Activated CD8-positive, alpha-beta memory T cell treated with anti-CD3 and anti-CD28 coated beads for 48 hours (primary cell): ENCODE measurements at regions not wholly inside any gene's neighbourhood (a gene's known extent, or its start where the extent isn't known, plus 50 kb on each side); places are given as distances from the start of the nearest gene placed in this dataset.

Source experiments
- DNase-seq, 3 experiments: peaks; one replicate each; pipeline ENCODE4 v3.0.0-alpha.2; 2020; ENCODE audit warnings: low read depth in 2 of 3, low spot score in 2 of 3

DNA sequence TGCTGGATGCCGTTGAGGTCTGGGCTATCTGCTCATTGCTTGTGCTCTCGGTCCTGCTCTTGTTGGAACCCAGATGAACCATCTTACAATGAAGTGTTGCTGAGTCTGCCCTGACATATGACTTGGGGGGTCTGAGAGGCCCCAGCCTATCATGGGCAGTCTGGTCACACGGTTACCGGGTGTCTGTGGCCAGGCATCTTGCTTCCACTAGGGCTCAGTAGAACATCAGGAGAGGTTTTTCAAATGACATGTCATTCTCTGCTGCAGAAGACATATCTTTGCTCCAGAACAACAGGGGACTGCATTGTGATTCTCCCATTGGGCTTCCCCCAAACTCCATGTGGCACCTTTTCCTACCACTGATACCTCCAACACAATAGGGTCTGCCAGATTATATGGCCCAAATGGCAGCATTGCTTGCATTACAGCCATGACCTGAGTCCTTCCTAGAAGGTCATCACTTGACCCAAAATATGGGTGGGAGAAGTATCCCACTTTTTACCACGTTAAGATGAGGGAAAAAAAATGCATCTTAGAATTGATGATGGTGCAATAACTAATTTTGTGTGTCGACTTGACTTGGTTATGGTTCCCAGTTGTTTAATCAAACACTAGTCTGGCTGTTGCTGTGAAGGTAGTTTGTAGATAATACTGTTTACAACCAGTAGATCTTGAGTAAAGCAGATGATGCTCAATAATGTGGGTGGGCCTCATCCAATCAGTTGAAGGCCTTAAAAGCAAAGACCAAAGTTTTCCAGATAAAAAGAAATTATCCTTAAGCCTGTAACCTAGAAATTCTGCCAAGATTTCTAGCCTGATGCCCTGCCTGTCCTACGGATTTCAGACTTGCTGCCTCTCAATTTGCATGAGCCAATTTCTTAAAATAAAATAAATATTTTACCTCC is 241.0 kb downstream of the QKI start:
- no peak for DNase-seq

GRCh38 chr6:163651915-163652668 is 237.6 kb downstream of the QKI start:
- no peak for DNase-seq

DNA sequence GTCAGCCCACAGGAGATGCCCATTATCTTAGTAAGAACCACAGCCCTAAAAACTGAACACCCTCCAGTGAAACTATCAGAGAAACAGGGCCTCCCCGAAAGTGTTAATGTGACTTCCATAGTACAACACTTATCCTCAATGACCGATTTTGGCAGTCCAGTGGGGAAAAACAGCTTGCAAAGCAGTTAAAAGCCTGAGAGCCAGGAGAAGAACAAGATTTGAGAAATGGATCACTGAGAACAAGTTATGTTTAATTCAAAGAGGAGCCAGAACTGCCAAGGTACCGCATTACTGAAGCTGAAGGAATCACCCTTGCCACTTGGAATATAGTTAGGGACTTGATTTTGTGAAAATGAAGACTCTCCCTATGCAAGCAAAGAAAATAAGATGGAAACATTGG is 236.9 kb downstream of the QKI start:
- DNase-seq = no peak

DNA sequence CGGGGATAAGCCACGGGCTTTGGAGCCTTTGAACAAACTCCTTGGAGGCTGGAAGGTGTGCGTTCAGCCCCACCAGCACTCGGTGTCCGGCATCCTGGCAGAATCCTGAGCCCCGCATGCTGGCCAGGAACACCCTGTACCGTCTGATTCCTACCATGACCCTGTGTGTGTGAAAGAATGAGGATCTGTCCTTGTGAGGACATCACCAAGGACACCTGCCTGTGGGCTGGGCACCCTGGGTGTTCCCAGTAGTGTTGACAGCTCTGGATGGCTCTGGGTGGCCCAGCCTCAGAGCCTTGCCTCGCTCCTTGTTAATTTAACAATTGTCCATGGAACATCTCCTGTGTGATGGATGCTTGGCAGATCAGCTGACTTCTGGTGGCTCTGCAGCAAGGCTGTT is 234.3 kb downstream of the QKI start:
- DNase-seq = no peak

DNA sequence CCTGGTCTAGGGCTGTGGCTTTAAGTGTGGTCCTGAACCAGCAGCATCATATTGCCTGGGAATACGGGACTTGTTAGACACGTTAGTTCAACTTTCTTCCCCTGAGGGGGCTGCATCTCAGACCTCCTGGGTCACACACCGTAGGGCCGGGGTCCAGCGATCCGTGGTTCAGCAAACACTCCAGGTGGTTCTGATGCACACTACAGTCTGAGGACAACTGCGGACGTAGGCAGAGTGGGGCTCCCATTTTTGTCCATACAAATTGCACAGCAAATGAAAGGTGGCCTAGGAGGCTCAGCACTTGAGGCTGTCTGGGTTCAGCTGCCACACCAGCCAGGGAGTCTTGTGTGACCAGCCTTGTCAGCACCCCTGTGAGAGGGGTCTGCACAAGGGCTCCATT is 233.1 kb downstream of the QKI start:
- DNase-seq = no peak

GRCh38 chr6:163646866-163647265 is 232.3 kb downstream of the QKI start:
- no peak for DNase-seq

DNA sequence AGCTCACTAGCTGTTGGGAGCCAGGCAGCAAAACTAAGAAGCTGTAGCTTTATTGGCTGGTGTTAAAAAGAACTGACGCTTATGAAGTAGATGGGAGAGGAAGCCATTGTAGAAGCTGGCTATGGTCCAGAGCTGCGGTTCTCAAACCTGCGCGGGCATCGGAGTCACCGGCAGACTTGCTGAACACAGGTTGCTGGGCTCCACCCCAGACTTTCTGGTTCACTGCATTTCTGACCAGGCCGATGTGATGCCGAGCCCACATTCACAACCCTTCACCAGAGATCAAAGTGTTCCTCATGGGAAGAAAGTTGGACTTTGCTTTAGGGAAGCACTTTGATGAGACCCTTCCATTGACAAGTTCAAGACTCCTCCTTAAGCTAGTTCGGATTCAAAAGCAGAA is 231.6 kb downstream of the QKI start:
- DNase-seq = no peak

GRCh38 chr6:163645560-163645959 is 231.0 kb downstream of the QKI start:
- DNase-seq = no peak

DNA sequence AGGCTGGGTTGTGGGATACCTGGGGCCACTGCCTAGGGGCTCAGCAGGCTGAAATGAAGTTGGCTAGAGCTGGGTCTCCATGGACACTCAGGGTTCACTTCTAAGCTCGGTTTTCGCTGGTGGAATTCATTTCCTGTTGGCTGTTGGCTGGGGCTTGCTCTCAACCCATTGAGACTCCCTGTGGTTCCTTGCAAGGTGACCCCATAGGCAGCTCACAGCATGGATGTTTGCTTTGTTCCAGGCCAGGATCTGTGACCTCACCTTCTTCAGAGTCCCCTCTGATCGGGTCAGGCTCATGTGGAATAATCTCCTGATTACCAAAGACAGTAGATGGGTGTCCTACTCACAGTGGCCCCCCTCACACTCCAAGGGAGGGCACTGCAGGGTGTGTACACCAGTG is 229.3 kb downstream of the QKI start:
- DNase-seq = no peak

DNA sequence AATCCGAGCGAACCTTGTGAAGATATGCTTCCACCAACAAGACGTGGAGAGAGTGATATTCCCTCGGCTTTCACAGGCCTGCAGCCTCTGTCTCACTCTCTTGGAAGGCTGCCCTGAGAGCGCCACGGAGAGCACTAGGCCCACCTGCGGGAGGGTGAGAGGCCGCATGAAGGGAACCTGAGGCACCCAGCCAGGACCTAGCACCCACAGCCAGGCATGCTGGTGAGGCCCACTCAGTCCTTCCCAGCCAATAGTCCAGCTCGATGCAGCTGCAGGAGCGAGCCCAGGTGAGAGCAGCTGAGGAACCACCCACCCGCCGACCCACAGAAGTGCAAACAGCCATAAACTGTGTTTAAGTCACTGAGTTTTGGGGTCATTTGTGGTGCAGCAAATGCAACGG is 227.2 kb downstream of the QKI start:
- no peak for DNase-seq

DNA sequence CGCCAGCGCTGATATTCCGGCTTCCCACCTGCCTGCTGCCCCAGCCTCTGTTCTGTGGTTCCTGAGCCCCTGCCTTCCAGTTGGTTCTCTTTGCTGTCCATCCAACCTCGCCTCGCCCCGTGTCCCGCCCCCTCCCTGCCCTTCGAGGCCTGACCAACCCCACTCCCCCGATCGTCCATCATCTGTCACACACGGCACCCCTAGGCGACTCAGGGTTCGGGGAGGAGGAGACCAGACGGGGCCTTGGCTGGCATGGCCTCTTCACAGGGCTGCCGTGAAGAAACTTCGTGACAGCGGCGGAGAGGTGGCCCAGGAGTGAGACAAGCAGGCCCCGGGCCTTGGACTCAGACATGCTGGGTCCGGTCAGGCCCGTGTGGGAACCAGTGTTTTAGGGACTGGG is 226.1 kb downstream of the QKI start:
- DNase-seq = no peak

DNA sequence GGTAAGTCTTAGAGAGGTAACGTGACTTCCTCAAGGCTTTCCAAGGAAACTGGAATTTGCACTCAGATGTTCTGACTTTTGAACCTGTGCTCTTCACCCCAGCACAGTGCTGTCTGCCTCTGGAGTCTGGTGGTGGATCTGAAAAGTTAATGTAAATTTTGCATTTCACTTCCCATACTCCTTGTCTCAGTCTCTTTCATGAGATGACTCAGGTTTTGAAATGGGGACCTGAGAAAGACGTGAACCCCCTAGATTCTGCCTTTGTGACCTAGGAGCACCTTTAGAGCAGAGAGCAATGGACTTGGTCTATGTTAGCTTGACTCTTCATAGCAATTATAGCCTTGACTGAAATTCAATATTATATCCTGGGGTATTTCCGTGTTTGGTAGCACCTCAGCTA is 223.0 kb downstream of the QKI start:
- no peak for DNase-seq

GRCh38 chr6:163635731-163636364 is 221.3 kb downstream of the QKI start:
- no peak for DNase-seq

GRCh38 chr6:163635315-163635714 is 220.8 kb downstream of the QKI start:
- DNase-seq = no peak

DNA sequence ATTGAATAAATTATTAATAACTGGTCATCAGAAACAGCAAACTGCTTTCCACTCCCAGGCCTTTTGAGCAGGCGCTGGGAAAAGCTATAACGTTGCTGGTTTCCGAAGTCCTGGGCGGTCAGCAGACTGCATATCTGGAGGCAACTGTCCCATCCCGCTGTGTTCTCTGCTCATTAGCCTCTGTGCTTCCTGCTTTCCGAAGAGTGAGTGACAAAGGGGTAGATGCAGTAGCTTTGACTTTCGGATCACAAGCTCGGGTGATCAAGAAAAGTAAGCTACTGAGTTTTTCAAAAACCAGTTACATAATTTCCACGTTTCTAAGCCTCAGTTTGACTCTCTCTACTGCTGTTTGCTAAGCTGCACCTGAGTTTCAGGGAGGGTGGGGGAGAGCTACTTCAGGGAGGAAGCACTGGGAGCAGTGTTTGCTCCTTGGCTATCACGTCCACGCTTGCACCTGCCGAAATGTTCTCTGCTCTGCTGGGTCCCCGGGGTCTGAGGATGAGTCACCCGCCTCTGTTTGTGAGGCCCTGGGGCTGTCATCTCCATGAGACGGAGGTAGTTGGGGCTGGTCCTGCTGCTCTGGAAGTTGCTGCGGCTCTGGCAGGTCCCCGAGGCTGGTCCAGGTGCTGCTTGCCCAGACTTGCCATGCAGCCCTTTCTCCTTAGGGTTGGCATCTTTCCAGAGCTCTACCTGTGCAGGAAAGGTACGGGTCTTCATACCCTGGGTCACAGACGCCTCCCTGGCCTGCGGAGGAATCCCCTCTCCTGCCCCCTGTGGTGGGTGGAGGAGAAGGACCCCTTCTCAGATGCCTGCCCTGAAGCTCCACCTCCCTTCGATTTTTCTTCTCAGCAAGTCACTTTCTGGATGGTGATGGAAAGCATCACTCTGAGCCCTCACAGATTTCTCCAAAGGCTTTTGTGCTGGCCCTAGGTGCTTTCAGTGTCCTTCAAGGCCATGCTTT is 220.0 kb downstream of the QKI start:
- no peak for DNase-seq

DNA sequence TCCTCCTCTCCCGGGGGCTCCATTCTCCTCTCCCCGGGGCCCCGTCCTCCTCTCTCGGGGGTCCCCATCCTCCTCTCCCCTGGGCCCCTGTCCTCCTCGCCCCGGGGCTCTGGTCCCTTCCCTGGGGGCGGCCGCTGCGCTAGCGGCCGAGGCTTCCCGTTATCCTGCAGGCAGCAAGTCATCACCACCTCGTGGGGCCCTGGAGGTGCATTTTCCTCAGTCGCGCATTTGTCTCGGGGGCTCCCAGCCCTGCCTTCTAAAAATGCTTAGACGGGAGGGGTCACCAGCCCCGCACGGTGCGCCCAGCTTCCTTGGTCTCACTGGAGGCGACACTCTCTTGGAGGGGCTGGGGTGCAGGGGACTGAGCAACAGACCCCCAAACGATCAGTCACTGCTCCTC is 216.5 kb downstream of the QKI start:
- no peak for DNase-seq

- DNase-seq = no peak
Measured at GRCh38 chr6:163630572-163630971, 216.1 kb downstream of the QKI start.

GRCh38 chr6:163630096-163630495 is 215.6 kb downstream of the QKI start:
- DNase-seq = no peak
